Panc1 (cell line): ENCODE measurements at regions not wholly inside any gene's neighbourhood (a gene's known extent, or its start where the extent isn't known, plus 50 kb on each side); places are given as distances from the start of the nearest gene placed in this dataset.

ENCODE experiments used
- ATAC-seq: fragments of 200-7000 bp; cut with Tn5 transposase; 2 replicates; pipeline ENCODE4 v1.9.1; 2020; ENCODE audit warnings: mild to moderate bottlenecking, moderate library complexity
- BruUV-seq: library from RNA; stranded (reverse); fragments of 400-500 nt; replicated peaks from 2 replicates; lab custom pipeline; 2021; lab: Mats Ljungman, UMichigan
- CTCF ChIA-PET: fragments of 300-600 bp; sonication (Branson Sonifier 250); formaldehyde crosslinking; loops from one replicate; lab custom pipeline; 2022; ENCODE audit warnings: antibody characterized with exemption; lab: Charles Lee
- POLR2A ChIA-PET: fragments of 300-600 bp; sonication (Branson Sonifier 250); formaldehyde crosslinking; loops from one replicate; lab custom pipeline; 2022; ENCODE audit warnings: antibody characterized with exemption; lab: Charles Lee
- DNase-seq: peaks from one replicate; pipeline ENCODE4 v3.0.0-alpha.2; 2010; ENCODE audit warnings: low read depth, low spot score
- H3K27ac ChIP-seq: 2 replicates; pipeline ENCODE4 v1.5.1; 2011; ENCODE audit warnings: mild to moderate bottlenecking, low read length, inconsistent platforms
- H3K27me3 ChIP-seq: fragments of 200-500 bp; sonication (Bioruptor generic); 2 replicates; pipeline ENCODE4 v1.6.0; 2014; ENCODE audit warnings: low read length, inconsistent platforms; ENCODE audit not compliant: control insufficient read depth, insufficient read depth
- H3K36me3 ChIP-seq: fragments of 200-500 bp; sonication (Bioruptor generic); 2 replicates; pipeline ENCODE4 v1.5.1; 2014; ENCODE audit warnings: inconsistent platforms, mild to moderate bottlenecking, low read length, moderate library complexity; ENCODE audit not compliant: control insufficient read depth, insufficient read depth
- H3K4me1 ChIP-seq: 2 replicates; pipeline ENCODE4 v1.5.1; 2011; ENCODE audit warnings: inconsistent platforms, mild to moderate bottlenecking, low read length, moderate library complexity; ENCODE audit not compliant: control insufficient read depth, insufficient read depth
- H3K4me3 ChIP-seq, 2 experiments: 2 replicates each; pipeline ENCODE4 v1.5.1; 2011 to 2012; ENCODE audit warnings: low read depth in 2 of 2, low read length in 2 of 2, mild to moderate bottlenecking in 2 of 2, inconsistent platforms in 1 of 2, moderate library complexity in 1 of 2
- H3K9me3 ChIP-seq: fragments of 200-500 bp; sonication (Bioruptor generic); 2 replicates; pipeline ENCODE4 v1.5.1; 2014; ENCODE audit warnings: low read depth, mild to moderate bottlenecking, inconsistent platforms, low read length, moderate library complexity; ENCODE audit not compliant: control insufficient read depth, insufficient read depth
- CTCF ChIP-seq: fragments of 450-650 bp; IDR thresholded peaks from 2 replicates; pipeline ENCODE4 v1.5.1; 2017; ENCODE audit warnings: mild to moderate bottlenecking
- POLR2AphosphoS5 ChIP-seq: IDR thresholded peaks from 2 replicates; pipeline ENCODE4 v1.6.1; 2012; ENCODE audit warnings: mild to moderate bottlenecking, low read depth, low read length, moderate library complexity
- SIN3A ChIP-seq: IDR thresholded peaks from 2 replicates; pipeline ENCODE4 v1.6.1; 2012; ENCODE audit warnings: low read depth, mild to moderate bottlenecking, low read length, moderate library complexity, borderline replicate concordance; ENCODE audit not compliant: insufficient read depth
- TCF7L2 ChIP-seq: IDR thresholded peaks from 2 replicates; pipeline ENCODE4 v1.6.1; 2011; ENCODE audit warnings: mild to moderate bottlenecking, low read depth, low read length, inconsistent platforms
- in situ Hi-C: cut with HindIII; loops from 2 replicates; pipeline ENCODE4 v1.10.0; 2016; ENCODE audit warnings: low sequenced_read_pairs, low pct_unique_long_range_greater_than_20kb
- intact Hi-C: fragments of 100-400 bp; cut with micrococcal nuclease; formaldehyde crosslinking; loops from one replicate; pipeline ENCODE4 v1.10.0; 2022; ENCODE audit not compliant: unreplicated experiment
- TF ChIP-seq, protein P1 (sequence below), 2 experiments: IDR thresholded peaks; 2 replicates each; pipeline ENCODE4 v1.6.1; 2011 to 2012; ENCODE audit warnings: low read depth in 2 of 2, control low read depth in 1 of 2, low read length in 1 of 2, mild to moderate bottlenecking in 1 of 2, moderate library complexity in 1 of 2; ENCODE audit not compliant: insufficient read depth in 1 of 2

- H3K4me1 ChIP-seq: no peaks in the 10 kb centered on the region
- intact Hi-C loops (no loop called here), in situ Hi-C loops (no loop called here)
- no peaks in the 10 kb centered on the region for H3K27me3 ChIP-seq
- no peak overlapping the region for H3K4me3 ChIP-seq
- ChIA-PET POLR2A (no interaction called here), CTCF (no interaction called here)
- no TSS peak for BruUV-seq
- TF ChIP-seq, protein P1, sequence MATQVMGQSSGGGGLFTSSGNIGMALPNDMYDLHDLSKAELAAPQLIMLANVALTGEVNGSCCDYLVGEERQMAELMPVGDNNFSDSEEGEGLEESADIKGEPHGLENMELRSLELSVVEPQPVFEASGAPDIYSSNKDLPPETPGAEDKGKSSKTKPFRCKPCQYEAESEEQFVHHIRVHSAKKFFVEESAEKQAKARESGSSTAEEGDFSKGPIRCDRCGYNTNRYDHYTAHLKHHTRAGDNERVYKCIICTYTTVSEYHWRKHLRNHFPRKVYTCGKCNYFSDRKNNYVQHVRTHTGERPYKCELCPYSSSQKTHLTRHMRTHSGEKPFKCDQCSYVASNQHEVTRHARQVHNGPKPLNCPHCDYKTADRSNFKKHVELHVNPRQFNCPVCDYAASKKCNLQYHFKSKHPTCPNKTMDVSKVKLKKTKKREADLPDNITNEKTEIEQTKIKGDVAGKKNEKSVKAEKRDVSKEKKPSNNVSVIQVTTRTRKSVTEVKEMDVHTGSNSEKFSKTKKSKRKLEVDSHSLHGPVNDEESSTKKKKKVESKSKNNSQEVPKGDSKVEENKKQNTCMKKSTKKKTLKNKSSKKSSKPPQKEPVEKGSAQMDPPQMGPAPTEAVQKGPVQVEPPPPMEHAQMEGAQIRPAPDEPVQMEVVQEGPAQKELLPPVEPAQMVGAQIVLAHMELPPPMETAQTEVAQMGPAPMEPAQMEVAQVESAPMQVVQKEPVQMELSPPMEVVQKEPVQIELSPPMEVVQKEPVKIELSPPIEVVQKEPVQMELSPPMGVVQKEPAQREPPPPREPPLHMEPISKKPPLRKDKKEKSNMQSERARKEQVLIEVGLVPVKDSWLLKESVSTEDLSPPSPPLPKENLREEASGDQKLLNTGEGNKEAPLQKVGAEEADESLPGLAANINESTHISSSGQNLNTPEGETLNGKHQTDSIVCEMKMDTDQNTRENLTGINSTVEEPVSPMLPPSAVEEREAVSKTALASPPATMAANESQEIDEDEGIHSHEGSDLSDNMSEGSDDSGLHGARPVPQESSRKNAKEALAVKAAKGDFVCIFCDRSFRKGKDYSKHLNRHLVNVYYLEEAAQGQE (IDR thresholded peaks at IDR 0.05; ENCODE audit: insufficient read depth in 1 of 2, low read depth in 2 of 2, low read length in 1 of 2): no peak
- TF ChIP-seq SIN3A (no peak), POLR2AphosphoS5 (no peak), CTCF (no peak), TCF7L2 (no peak)
- H3K9me3 ChIP-seq: no peaks in the 10 kb centered on the region
- ATAC-seq (no peak), DNase-seq (no peak)
- H3K36me3 ChIP-seq: no peaks in the 10 kb centered on the region
- H3K27ac ChIP-seq: no peak overlapping the region
Measured at GRCh38 chr1:55575571-55576279, 360.6 kb upstream of the USP24 start.

DNA sequence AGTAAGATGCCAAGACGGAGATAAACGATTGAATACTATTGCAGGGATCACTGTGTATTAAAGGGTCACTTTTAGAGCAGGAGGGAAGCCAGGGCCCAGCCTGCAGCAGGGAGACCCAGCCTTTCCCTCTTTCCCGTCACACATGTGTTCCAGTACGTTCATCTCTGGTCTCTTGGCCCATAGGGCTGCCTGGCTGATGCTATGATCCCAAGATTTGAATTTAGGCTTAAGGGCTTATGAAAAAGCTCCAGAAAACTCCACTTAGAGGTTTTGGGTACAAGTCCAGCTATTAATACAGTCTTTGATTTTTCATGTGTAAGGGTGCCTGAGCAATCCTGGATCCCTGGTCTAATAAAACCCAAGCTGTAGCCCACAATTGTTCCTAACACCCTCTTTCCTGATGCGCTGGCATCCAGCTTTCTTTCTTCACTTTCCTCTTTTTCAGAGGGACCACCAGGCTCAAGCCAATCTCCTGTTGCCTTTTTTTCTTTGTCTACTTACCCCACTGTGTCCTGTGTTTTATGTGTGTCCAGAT is 359.6 kb upstream of the USP24 start:
- no peaks in the 10 kb centered on the region for H3K9me3 ChIP-seq
- no TSS peak for BruUV-seq
- intact Hi-C loops: no loop called here
- ChIA-PET POLR2A (no interaction called here), CTCF (no interaction called here)
- DNase-seq (no peak), ATAC-seq (no peak)
- no peaks in the 10 kb centered on the region for H3K4me1 ChIP-seq
- H3K27ac ChIP-seq: no peak overlapping the region
- H3K27me3 ChIP-seq: no peaks in the 10 kb centered on the region
- TF ChIP-seq, protein P1 (IDR thresholded peaks at IDR 0.05; ENCODE audit: insufficient read depth in 1 of 2, low read depth in 2 of 2, low read length in 1 of 2): no peak
- no peak for TF ChIP-seq TCF7L2
- no peak for TF ChIP-seq POLR2AphosphoS5
- no peak for TF ChIP-seq CTCF
- TF ChIP-seq SIN3A: no peak
- H3K4me3 ChIP-seq: no peak overlapping the region
- in situ Hi-C loops: no loop called here
- no peaks in the 10 kb centered on the region for H3K36me3 ChIP-seq
